ENCODE measurements at regions not wholly inside any gene's neighbourhood (a gene's known extent, or its start where the extent isn't known, plus 50 kb on each side); places are given as distances from the start of the nearest gene placed in this dataset.

DNA sequence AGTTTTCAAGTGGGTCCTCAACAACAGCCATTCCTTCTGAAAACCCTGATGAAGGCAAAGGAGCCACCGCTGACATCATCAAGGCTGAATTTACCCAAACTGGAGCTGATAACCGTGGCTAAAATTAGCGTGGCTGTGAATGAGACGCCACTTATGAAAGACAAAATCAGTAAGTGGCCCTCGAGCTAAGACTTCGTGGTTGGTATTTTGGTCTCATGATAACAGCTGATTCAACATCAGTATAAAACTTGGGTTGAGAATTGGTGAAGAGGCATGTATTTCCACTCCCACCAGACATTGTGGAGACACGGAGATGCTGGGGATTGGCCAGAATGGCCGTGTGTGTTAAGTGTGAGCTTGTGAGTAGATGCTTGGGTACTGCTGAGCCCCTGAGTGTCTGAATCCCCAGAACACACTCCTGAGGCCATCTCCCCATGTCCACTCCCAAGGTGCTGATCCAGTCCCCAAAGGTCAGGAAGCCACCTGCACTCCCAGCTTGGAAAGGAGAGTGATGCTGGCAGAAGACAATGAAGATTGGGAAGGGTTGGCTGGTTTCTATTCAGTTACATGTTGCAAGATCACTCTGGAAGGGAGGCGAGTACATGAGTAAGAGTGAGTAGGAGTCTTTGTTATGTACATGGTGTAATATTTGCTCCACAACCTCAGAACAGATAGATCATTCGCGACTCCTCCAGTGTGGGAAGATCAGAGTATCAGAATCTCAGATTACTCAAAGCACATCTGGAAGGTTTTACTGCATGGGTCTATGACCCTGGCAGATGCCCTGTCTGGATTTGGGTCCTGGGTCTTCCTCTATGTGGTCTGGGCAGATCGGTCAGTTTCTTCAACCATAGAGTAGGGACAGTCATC is 207.7 kb downstream of the HS3ST3A1 start:
- intact Hi-C loops (cut with micrococcal nuclease; ENCODE audit: unreplicated experiment) = no loop called here
- no peaks in the 10 kb centered on the region for H3K27me3 Mint-ChIP-seq (ENCODE audit: unreplicated experiment)
- CTCF ChIA-PET = no interaction called here
- peaks cover 28% of the 10 kb centered on the region for H3K9me3 Mint-ChIP-seq (ENCODE audit: low read depth, unreplicated experiment)
- BruUV-seq (replicated peaks) = no TSS peak
- no peak overlapping the region for H3K27ac Mint-ChIP-seq (ENCODE audit: unreplicated experiment)
- H3K4me1 Mint-ChIP-seq (ENCODE audit: low read depth, unreplicated experiment) = no peaks in the 10 kb centered on the region
- H3K4me3 Mint-ChIP-seq (ENCODE audit: low read depth, unreplicated experiment) = no peak overlapping the region
- H3K36me3 Mint-ChIP-seq (ENCODE audit: insufficient read depth, unreplicated experiment) = no peaks in the 10 kb centered on the region
- TF ChIP-seq, protein P1, sequence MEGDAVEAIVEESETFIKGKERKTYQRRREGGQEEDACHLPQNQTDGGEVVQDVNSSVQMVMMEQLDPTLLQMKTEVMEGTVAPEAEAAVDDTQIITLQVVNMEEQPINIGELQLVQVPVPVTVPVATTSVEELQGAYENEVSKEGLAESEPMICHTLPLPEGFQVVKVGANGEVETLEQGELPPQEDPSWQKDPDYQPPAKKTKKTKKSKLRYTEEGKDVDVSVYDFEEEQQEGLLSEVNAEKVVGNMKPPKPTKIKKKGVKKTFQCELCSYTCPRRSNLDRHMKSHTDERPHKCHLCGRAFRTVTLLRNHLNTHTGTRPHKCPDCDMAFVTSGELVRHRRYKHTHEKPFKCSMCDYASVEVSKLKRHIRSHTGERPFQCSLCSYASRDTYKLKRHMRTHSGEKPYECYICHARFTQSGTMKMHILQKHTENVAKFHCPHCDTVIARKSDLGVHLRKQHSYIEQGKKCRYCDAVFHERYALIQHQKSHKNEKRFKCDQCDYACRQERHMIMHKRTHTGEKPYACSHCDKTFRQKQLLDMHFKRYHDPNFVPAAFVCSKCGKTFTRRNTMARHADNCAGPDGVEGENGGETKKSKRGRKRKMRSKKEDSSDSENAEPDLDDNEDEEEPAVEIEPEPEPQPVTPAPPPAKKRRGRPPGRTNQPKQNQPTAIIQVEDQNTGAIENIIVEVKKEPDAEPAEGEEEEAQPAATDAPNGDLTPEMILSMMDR (IDR thresholded peaks at IDR 0.05; ENCODE audit: unreplicated experiment) = no peak
- DNase-seq = no peak

DNA sequence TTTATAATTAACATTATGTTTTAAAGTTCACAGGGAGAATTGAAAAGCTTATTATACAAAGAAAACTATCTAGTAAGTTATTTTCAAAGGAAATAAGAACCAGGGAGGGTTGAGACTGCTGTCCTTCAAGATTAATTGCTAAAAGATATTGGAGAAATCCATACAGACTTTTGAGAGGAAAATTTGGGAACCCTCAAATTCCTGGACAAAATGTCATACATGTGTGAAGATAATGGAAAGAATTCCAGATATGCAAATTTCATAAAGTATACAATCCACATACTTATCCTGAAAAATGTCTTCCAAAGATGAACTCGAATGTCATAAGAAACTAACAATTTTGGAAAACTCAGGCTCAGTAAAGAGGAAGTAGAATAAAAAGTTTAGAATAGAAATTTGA is 213.8 kb downstream of the HS3ST3A1 start:
- H3K4me1 Mint-ChIP-seq (ENCODE audit: low read depth, unreplicated experiment) = no peaks in the 10 kb centered on the region

DNA sequence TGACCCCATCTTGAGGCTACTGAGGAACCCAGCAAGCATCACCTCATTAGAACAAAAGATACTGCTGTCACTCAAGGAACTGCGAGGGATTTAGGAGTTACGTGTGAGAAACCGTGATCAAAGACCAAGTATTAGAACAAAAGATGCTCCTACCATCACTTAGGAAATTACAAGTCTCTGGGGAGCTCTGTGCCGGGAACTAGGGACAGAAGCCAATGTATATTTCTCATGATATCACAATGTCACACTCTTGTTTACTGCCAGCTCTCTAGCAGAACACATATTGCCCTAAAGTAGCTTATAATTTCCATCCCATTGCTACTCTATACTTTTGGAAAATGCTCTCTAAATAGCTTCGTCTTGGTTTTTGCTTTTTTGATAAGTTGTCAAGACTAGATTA is 214.5 kb downstream of the HS3ST3A1 start:
- CTCF ChIA-PET = no interaction called here

More for the DNA sequence above, 213.8 kb downstream of the HS3ST3A1 start:
- TF ChIP-seq, protein P1 (IDR thresholded peaks at IDR 0.05; ENCODE audit: unreplicated experiment) = no peak
- intact Hi-C loops (cut with micrococcal nuclease; ENCODE audit: unreplicated experiment) = no loop called here
- H3K36me3 Mint-ChIP-seq (ENCODE audit: insufficient read depth, unreplicated experiment) = no peaks in the 10 kb centered on the region
- CTCF ChIA-PET = no interaction called here
- BruUV-seq (replicated peaks) = no TSS peak
- no peak for DNase-seq
- H3K27ac Mint-ChIP-seq (ENCODE audit: unreplicated experiment) = no peak overlapping the region
- H3K9me3 Mint-ChIP-seq (ENCODE audit: low read depth, unreplicated experiment) = peaks cover 14% of the 10 kb centered on the region
- no peaks in the 10 kb centered on the region for H3K27me3 Mint-ChIP-seq (ENCODE audit: unreplicated experiment)
- no peak overlapping the region for H3K4me3 Mint-ChIP-seq (ENCODE audit: low read depth, unreplicated experiment)

DNA sequence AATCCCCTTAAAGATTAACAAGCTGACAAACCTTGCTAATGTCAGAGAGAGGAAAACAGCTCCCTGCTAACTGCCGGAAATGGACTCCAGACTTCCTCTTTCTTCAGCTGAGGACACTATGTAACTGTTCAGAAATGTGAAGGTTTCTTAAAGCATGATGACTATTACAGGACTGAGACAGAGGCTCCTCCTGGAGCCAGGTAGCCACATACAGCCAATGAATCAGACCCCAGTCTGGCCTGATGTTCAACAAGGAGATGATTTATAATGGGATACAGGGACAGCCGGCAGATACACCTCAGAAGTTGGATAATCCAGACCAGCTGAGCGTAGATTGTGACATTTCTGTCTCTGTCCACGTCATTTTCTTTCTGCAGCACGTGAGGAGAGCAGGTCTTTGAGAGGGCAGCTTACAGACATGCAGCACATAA is 216.2 kb downstream of the HS3ST3A1 start:
- no peaks in the 10 kb centered on the region for H3K27me3 Mint-ChIP-seq (ENCODE audit: unreplicated experiment)
- no peak overlapping the region for H3K4me3 Mint-ChIP-seq (ENCODE audit: low read depth, unreplicated experiment)
- peaks cover 3% of the 10 kb centered on the region for H3K9me3 Mint-ChIP-seq (ENCODE audit: low read depth, unreplicated experiment)
- no TSS peak for BruUV-seq (replicated peaks)
- TF ChIP-seq, protein P1 (IDR thresholded peaks at IDR 0.05; ENCODE audit: unreplicated experiment) = no peak
- H3K36me3 Mint-ChIP-seq (ENCODE audit: insufficient read depth, unreplicated experiment) = no peaks in the 10 kb centered on the region
- no peaks in the 10 kb centered on the region for H3K4me1 Mint-ChIP-seq (ENCODE audit: low read depth, unreplicated experiment)
- CTCF ChIA-PET = no interaction called here
- H3K27ac Mint-ChIP-seq (ENCODE audit: unreplicated experiment) = no peak overlapping the region
- intact Hi-C loops (cut with micrococcal nuclease; ENCODE audit: unreplicated experiment) = no loop called here
- no peak for DNase-seq

More for the DNA sequence above, 214.5 kb downstream of the HS3ST3A1 start:
- H3K4me1 Mint-ChIP-seq (ENCODE audit: low read depth, unreplicated experiment) = no peaks in the 10 kb centered on the region
- DNase-seq = no peak
- peaks cover 6% of the 10 kb centered on the region for H3K9me3 Mint-ChIP-seq (ENCODE audit: low read depth, unreplicated experiment)
- no peak overlapping the region for H3K27ac Mint-ChIP-seq (ENCODE audit: unreplicated experiment)
- intact Hi-C loops (cut with micrococcal nuclease; ENCODE audit: unreplicated experiment) = no loop called here
- H3K27me3 Mint-ChIP-seq (ENCODE audit: unreplicated experiment) = no peaks in the 10 kb centered on the region
- TF ChIP-seq, protein P1 (IDR thresholded peaks at IDR 0.05; ENCODE audit: unreplicated experiment) = no peak
- no peak overlapping the region for H3K4me3 Mint-ChIP-seq (ENCODE audit: low read depth, unreplicated experiment)
- no peaks in the 10 kb centered on the region for H3K36me3 Mint-ChIP-seq (ENCODE audit: insufficient read depth, unreplicated experiment)
- no TSS peak for BruUV-seq (replicated peaks)

All from Calu3 (cell line).